ENCODE measurements at regions not wholly inside any gene's neighbourhood (a gene's known extent, or its start where the extent isn't known, plus 50 kb on each side); places are given as distances from the start of the nearest gene placed in this dataset.

DNA sequence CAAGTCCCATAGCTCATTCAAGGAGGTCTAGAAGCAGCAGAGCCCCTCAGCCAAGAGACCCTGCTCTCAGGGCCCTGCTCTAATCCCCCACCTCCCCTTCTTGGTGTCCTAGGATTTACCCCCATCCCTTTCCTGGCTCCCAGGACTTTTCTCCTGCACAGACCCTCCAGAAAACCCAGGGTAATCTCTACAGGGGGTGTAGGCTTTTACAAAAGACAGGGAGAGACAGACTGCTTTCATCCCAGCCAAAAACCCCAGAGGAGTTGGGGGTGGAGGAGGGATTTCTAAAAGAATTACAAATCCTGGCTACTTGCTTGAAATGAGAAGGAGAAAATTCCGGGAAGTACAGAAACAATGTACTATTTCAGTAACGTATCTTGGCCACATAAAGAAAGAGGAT lies 133.3 kb downstream of the TNFSF13B start:
- intact Hi-C loops (cut with DNase I) = no loop called here
- Histone ChIP-seq H3K27me3 (ENCODE audit: control insufficient read depth, insufficient read depth) (no peaks in the 10 kb centered on the region), H3K27ac (ENCODE audit: low read length) (no peak overlapping the region), H3K4me1 (ENCODE audit: control insufficient read depth, insufficient read depth, low read length) (no peaks in the 10 kb centered on the region), H3K4me3 (ENCODE audit: low read length) (no peak overlapping the region), H3K9me3 (ENCODE audit: control insufficient read depth, low read length) (no peaks in the 10 kb centered on the region)
- DNase-seq = no peak
- ATAC-seq = no peak
- WGBS = 45% methylated on average over 2 of the region's 2 CpGs

DNA sequence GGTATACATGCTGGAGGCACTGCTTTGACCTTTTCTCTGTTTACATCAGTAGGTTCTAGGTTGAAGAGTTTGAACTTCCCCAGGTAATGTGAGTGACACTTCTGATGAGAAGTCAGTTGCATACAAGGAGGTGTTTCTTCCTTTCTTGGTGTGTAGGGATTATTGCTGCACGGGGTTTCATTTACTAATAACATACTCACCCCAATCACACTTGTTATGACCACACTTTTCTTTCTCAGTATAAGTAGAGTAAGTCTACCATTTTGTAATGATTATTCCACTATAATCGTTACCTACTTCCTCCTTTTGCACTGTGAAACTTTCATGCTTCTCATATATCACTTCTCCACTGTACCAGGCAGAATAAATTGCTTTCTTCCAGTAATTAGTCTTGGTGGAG lies 138.0 kb downstream of the TNFSF13B start:
- Histone ChIP-seq H3K9me3 (ENCODE audit: control insufficient read depth, low read length) (no peaks in the 10 kb centered on the region), H3K27ac (ENCODE audit: low read length) (no peak overlapping the region), H3K27me3 (ENCODE audit: control insufficient read depth, insufficient read depth) (no peaks in the 10 kb centered on the region), H3K4me3 (ENCODE audit: low read length) (no peak overlapping the region), H3K4me1 (ENCODE audit: control insufficient read depth, insufficient read depth, low read length) (no peaks in the 10 kb centered on the region)
- intact Hi-C loops (cut with DNase I) = no loop called here
- no peak for DNase-seq
- WGBS = 75% methylated on average over 2 of the region's 2 CpGs
- ATAC-seq = no peak

DNA sequence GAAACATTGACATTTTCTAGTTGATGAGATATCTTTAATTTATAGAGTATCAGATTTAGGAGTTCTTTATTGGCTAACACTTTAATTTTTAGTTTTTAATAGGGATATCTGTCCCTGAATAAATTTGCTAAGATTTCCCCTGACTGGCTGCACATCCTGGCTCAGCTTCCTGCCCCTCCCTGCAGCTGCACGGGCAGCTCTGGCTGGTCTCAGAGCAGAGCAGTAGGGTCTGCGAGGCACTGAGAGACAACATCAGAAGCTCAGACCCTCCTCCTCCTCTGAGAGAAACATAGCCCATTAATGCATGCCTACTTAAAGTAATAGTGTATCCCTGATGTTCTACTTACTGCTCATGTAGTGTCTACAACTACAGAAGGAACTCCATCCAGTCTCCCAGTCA lies 139.2 kb downstream of the TNFSF13B start:
- no peak overlapping the region for H3K4me3 ChIP-seq (ENCODE audit: low read length)
- ATAC-seq (no peak), DNase-seq (no peak)
- no peaks in the 10 kb centered on the region for H3K27me3 ChIP-seq (ENCODE audit: control insufficient read depth, insufficient read depth)
- WGBS = 12% methylated on average over 2 of the region's 2 CpGs
- no peak overlapping the region for H3K27ac ChIP-seq (ENCODE audit: low read length)
- intact Hi-C loops (cut with DNase I) = no loop called here
- no peaks in the 10 kb centered on the region for H3K9me3 ChIP-seq (ENCODE audit: control insufficient read depth, low read length)
- H3K4me1 ChIP-seq (ENCODE audit: control insufficient read depth, insufficient read depth, low read length) = no peaks in the 10 kb centered on the region

DNA sequence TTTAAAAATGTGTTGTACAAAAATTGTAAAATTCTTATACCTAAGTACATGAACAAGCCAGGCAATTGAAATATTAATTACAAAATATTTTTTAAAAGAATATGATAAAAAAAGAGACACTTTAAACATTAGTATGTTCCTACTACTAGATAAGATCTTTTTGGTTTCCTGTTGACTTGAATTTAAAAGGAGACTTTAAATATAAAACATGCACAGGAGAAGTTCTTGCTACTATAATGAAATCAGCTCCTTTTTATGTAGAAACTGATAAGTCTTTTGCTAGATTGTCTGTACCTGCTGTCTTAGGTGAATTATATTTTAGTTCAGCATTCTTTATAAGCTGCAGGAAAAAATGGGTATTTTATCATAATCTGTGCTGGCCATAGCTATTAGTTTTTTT lies 140.2 kb downstream of the TNFSF13B start:
- intact Hi-C loops (cut with DNase I) = no loop called here
- DNase-seq (no peak), ATAC-seq (no peak)
- Histone ChIP-seq H3K4me3 (ENCODE audit: low read length) (no peak overlapping the region), H3K9me3 (ENCODE audit: control insufficient read depth, low read length) (no peaks in the 10 kb centered on the region), H3K4me1 (ENCODE audit: control insufficient read depth, insufficient read depth, low read length) (no peaks in the 10 kb centered on the region), H3K27me3 (ENCODE audit: control insufficient read depth, insufficient read depth) (no peaks in the 10 kb centered on the region), H3K27ac (ENCODE audit: low read length) (no peak overlapping the region)

DNA sequence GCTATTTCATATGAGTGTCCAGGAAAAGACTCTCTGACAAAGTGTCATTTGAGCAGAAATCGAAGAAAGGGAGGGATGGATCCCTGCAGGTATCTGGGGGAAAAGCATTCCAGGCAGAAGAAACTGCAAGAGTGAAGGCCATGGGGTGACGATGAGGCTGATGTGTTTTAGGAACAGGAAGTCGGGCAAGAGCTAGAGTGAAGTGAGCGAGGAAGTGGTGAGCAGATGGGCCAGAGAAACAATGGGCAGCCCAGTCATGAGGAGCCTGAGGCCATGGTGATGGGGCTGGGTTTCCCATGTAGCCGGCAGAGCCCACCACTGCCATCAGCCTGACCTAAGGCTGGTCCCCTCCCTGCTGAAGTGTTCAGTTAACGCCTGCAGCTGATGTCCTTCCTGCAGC lies 150.2 kb downstream of the TNFSF13B start:
- H3K27me3 ChIP-seq (ENCODE audit: control insufficient read depth, insufficient read depth) = no peaks in the 10 kb centered on the region
- H3K27ac ChIP-seq (ENCODE audit: low read length) = no peak overlapping the region
- ATAC-seq (no peak), DNase-seq (no peak)
- intact Hi-C loops (cut with DNase I) = no loop called here
- H3K4me1 ChIP-seq (ENCODE audit: control insufficient read depth, insufficient read depth, low read length) = no peaks in the 10 kb centered on the region
- H3K9me3 ChIP-seq (ENCODE audit: control insufficient read depth, low read length) = no peaks in the 10 kb centered on the region
- H3K4me3 ChIP-seq (ENCODE audit: low read length) = no peak overlapping the region
- 58% methylated on average over 6 of the region's 6 CpGs for WGBS

DNA sequence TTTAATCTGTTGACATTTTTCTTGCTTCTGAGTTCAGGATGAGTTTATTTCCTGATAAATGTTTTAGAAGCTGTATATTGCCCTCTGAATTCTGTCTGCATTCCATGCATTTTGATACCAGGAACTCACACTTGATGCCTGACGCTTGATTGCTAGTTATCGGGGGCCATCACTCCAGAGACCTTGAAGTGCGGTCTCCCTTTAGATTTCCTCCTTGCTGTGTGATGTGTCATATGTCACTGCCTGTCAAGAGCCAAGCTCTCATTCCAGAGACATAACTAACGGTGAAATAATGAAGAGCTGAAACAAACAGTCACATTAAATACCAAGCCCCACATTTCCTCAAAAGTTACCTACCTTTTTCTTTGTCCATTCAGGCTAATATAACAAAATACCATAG lies 155.5 kb downstream of the TNFSF13B start:
- H3K27ac ChIP-seq (ENCODE audit: low read length) = no peak overlapping the region
- H3K27me3 ChIP-seq (ENCODE audit: control insufficient read depth, insufficient read depth) = no peaks in the 10 kb centered on the region
- ATAC-seq (no peak), DNase-seq (no peak)
- intact Hi-C loops (cut with DNase I) = no loop called here
- H3K9me3 ChIP-seq (ENCODE audit: control insufficient read depth, low read length) = no peaks in the 10 kb centered on the region
- H3K4me3 ChIP-seq (ENCODE audit: low read length) = no peak overlapping the region
- 26% methylated on average over 4 of the region's 4 CpGs for WGBS
- H3K4me1 ChIP-seq (ENCODE audit: control insufficient read depth, insufficient read depth, low read length) = no peaks in the 10 kb centered on the region

DNA sequence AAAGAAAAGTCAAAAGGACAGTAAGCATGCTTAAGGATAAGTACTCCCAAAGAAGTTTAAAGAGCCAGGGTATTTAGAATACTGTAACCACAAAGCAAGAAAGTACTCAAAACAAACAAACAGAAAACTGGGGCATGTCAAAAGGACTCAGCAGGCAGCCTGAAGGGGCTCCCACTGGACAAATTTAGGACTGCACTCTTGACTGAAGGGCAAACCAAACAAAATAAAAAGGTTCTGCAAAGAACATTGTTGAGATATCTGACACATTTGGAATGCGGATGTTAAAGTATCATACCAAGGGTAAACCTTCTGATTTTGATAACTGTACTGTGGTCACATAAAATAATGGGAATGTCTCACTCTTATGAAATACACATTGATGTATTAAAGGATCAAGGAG lies 157.4 kb downstream of the TNFSF13B start:
- Histone ChIP-seq H3K4me1 (ENCODE audit: control insufficient read depth, insufficient read depth, low read length) (no peaks in the 10 kb centered on the region), H3K27ac (ENCODE audit: low read length) (no peak overlapping the region), H3K9me3 (ENCODE audit: control insufficient read depth, low read length) (no peaks in the 10 kb centered on the region), H3K4me3 (ENCODE audit: low read length) (no peak overlapping the region), H3K27me3 (ENCODE audit: control insufficient read depth, insufficient read depth) (no peaks in the 10 kb centered on the region)
- intact Hi-C loops (cut with DNase I) = no loop called here
- WGBS = 64% methylated on average over 1 of the region's 1 CpG
- ATAC-seq (no peak), DNase-seq (no peak)

DNA sequence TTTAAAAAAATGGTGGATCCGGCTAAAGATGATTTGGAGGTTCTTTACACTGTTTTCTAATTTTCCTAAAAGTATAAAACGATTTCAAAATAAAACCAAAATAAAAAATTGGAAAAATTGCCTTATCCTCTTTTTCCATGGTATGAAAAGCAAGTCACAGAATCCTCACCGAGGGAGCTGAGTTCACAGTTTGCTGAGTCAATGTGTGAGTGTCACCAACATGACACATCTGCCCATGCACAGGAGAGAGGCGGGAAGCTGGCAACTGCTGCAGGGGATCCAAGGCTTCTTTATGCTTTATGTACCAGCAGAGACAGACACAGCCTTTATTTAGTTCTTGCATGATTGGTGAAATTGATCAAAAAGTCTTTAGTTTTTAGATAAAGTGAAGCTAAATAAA lies 157.8 kb downstream of the TNFSF13B start:
- ATAC-seq (no peak), DNase-seq (no peak)
- intact Hi-C loops (cut with DNase I) = no loop called here
- Histone ChIP-seq H3K27me3 (ENCODE audit: control insufficient read depth, insufficient read depth) (no peaks in the 10 kb centered on the region), H3K27ac (ENCODE audit: low read length) (no peak overlapping the region), H3K4me3 (ENCODE audit: low read length) (no peak overlapping the region), H3K4me1 (ENCODE audit: control insufficient read depth, insufficient read depth, low read length) (no peaks in the 10 kb centered on the region), H3K9me3 (ENCODE audit: control insufficient read depth, low read length) (no peaks in the 10 kb centered on the region)
- WGBS = 66% methylated on average over 4 of the region's 4 CpGs

DNA sequence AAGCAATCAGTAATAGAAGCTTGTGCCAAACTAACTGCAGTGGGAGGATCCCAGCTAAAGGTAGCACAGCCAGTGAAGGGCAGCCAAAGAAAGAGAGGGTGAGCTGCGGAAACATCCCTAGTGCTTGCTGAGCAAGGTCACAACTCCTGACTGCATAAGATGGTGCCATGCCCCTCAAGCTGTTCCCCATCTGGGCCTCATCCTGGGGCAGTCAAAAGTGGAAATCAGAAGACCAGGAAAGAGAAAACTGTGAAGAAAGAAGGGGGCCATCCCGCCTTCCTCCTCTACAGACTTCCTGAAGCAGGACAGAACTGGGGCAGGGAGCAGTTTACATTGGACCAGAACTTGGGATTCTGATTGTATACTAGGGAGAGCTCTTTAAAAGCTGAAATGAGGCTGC lies 159.2 kb downstream of the TNFSF13B start:
- H3K9me3 ChIP-seq (ENCODE audit: control insufficient read depth, low read length) = no peaks in the 10 kb centered on the region
- WGBS = 81% methylated on average over 2 of the region's 2 CpGs
- intact Hi-C loops (cut with DNase I) = no loop called here
- ATAC-seq (no peak), DNase-seq (no peak)
- no peak overlapping the region for H3K4me3 ChIP-seq (ENCODE audit: low read length)
- no peaks in the 10 kb centered on the region for H3K27me3 ChIP-seq (ENCODE audit: control insufficient read depth, insufficient read depth)
- no peaks in the 10 kb centered on the region for H3K4me1 ChIP-seq (ENCODE audit: control insufficient read depth, insufficient read depth, low read length)
- no peak overlapping the region for H3K27ac ChIP-seq (ENCODE audit: low read length)

DNA sequence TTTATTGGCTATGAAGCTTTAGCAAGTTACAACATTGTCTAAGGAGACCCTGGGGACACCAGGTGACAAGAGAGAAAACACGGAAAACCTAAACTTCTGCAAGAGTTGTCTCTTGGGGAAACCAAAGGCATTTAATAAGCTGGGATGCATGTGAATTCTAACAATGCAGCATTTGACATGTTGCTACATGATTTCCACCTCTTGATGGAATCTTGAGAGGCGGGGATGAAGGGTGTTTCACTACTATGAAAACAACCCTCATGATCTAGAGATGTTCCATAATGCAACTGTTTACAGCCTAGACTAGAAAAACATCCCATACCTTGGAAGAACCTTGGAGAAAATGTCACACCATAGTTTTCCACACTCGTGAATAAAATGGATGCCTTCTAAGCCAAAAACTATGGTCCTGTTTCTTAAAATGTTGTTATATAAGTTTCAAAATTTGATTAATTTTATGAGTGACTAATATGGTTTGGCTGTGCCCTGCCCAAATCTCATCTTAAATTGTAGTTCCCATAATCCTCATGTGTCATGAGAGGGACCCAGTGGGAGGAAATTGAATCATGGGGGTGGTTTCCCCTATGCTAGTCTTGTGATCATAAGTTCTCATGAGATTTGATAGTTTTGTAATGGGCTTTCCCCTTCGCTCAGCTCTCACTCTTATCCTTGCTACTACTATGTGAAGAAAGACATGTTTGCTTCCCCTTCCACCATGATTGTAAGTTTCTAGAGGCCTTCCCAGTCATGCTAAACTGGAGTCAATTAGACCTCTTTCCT lies 164.6 kb downstream of the TNFSF13B start:
- WGBS = 84% methylated on average over 4 of the region's 4 CpGs
- no peaks in the 10 kb centered on the region for H3K9me3 ChIP-seq (ENCODE audit: control insufficient read depth, low read length)
- H3K27me3 ChIP-seq (ENCODE audit: control insufficient read depth, insufficient read depth) = no peaks in the 10 kb centered on the region
- peaks cover 2% of the 10 kb centered on the region for H3K4me1 ChIP-seq (ENCODE audit: control insufficient read depth, insufficient read depth, low read length)
- intact Hi-C loops (cut with DNase I) = no loop called here
- ATAC-seq = no peak
- H3K4me3 ChIP-seq (ENCODE audit: low read length) = no peak overlapping the region
- no peak overlapping the region for H3K27ac ChIP-seq (ENCODE audit: low read length)
- no peak for DNase-seq

DNA sequence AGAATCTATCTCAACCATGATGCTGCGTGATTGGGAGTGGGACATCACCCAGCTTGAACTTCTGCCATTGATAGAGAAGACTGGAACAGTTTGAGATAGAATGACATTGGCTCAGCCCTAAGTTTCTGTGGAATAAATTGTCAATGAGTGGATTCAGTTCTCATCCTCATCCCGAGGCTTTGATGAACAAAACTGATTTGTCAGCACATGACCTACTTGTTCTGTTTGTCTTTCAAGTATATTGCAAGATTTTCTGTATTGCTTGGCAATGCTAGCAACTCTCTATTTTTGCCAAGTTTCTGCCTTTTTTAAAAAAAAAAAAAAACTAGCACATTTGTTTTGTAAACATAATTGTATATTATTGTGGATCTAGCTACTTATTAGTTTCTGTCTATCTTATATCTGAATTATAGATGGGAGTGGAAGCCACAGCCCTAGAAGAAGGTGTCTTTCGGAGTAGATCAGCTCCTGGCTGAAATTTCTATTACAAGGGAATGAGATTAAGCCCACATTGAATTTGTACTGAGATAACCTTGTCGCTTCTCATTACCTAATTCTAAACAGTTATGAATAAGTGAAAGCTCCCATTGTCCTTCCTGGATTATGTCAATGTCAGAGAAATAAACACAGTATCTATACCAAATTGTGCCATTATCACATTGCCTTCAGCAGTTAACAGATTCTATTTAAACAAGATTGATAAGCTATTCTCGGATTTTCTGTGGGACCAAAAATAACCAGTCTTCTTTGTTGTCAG lies 166.1 kb downstream of the TNFSF13B start:
- no peak for DNase-seq
- no peak for ATAC-seq
- intact Hi-C loops (cut with DNase I) = no loop called here
- peaks cover 2% of the 10 kb centered on the region for H3K4me1 ChIP-seq (ENCODE audit: control insufficient read depth, insufficient read depth, low read length)
- H3K27ac ChIP-seq (ENCODE audit: low read length) = no peak overlapping the region
- no peak overlapping the region for H3K4me3 ChIP-seq (ENCODE audit: low read length)
- 42% methylated on average over 5 of the region's 5 CpGs for WGBS
- no peaks in the 10 kb centered on the region for H3K9me3 ChIP-seq (ENCODE audit: control insufficient read depth, low read length)
- H3K27me3 ChIP-seq (ENCODE audit: control insufficient read depth, insufficient read depth) = no peaks in the 10 kb centered on the region

Data from right cardiac atrium (tissue), 5 donors.